Endothelial cell of umbilical vein (primary cell): ENCODE measurements at regions not wholly inside any gene's neighbourhood (a gene's known extent, or its start where the extent isn't known, plus 50 kb on each side); places are given as distances from the start of the nearest gene placed in this dataset.

ENCODE experiments used
- BruUV-seq: library from RNA; stranded (reverse); fragments of 400-500 nt; replicated peaks from 2 replicates; lab custom pipeline; 2021; lab: Mats Ljungman, UMichigan
- CTCF ChIA-PET: fragments of 300-600, 350-600 bp; sonication (Branson Sonifier 250); formaldehyde crosslinking; loops from one replicate; lab custom pipeline; 2021; ENCODE audit warnings: antibody characterized with exemption, inconsistent platforms; lab: Charles Lee
- POLR2A ChIA-PET: fragments of 300-600, 350-600 bp; sonication (Branson Sonifier 250); formaldehyde crosslinking; loops from one replicate; lab custom pipeline; 2021; ENCODE audit warnings: antibody characterized with exemption, inconsistent platforms; lab: Charles Lee
- DNase-seq: peaks from one replicate; pipeline ENCODE4 v3.0.0-alpha.2; 2011; ENCODE audit warnings: low read depth, low spot score
- FAIRE-seq: peaks from 2 replicates; lab custom pipeline; 2011; peaks lifted over from hg19 to GRCh38; lab: Jason Lieb, UNC
- H2AFZ ChIP-seq: 2 replicates; pipeline ENCODE4 v1.6.0; 2012; ENCODE audit warnings: low read depth, low read length, control low read depth, inconsistent platforms
- H3K27ac ChIP-seq: 2 replicates; pipeline ENCODE4 v1.5.1; 2011; ENCODE audit warnings: low read depth, mild to moderate bottlenecking, control low read depth, low read length, moderate library complexity; ENCODE audit not compliant: insufficient read depth
- H3K27me3 ChIP-seq, 2 experiments: 2 replicates each; pipeline versions ENCODE4 v1.6.0 to v1.6.1; 2011; ENCODE audit warnings: low read length in 2 of 2, mixed read lengths in 1 of 2; ENCODE audit not compliant: control insufficient read depth in 2 of 2, insufficient read depth in 2 of 2
- H3K36me3 ChIP-seq, 2 experiments: 2 replicates in 1 of 2; 3 replicates in 1 of 2; pipeline ENCODE4 v1.5.1; 2011; ENCODE audit warnings: low read length in 2 of 2, mild to moderate bottlenecking in 1 of 2, moderate library complexity in 1 of 2; ENCODE audit not compliant: control insufficient read depth in 2 of 2, insufficient read depth in 2 of 2; ENCODE audit errors: extremely low read depth in 1 of 2
- H3K4me1 ChIP-seq: 3 replicates; pipeline ENCODE4 v1.5.1; 2011; ENCODE audit warnings: mild to moderate bottlenecking, low read length; ENCODE audit not compliant: control insufficient read depth, insufficient read depth; ENCODE audit errors: extremely low read depth
- H3K4me2 ChIP-seq: 2 replicates; pipeline ENCODE4 v1.6.1; 2011; ENCODE audit warnings: low read length, control low read depth, mixed read lengths; ENCODE audit not compliant: insufficient read depth
- H3K4me3 ChIP-seq, 3 experiments: fragments of 200-600 bp in 1 of 3; sonication (generic), shearing (Covaris generic) in 1 of 3; replicated peaks in 1 of 3; 2 replicates each; pipeline ENCODE4 v1.5.1; 2011 to 2016; ENCODE audit warnings: control low read depth in 3 of 3, low read length in 3 of 3, mild to moderate bottlenecking in 2 of 3, inconsistent platforms in 1 of 3, low read depth in 1 of 3, moderate library complexity in 1 of 3; ENCODE audit not compliant: insufficient read depth in 1 of 3
- H3K79me2 ChIP-seq: 2 replicates; pipeline ENCODE4 v1.6.0; 2012; ENCODE audit warnings: low read length, inconsistent platforms; ENCODE audit not compliant: control insufficient read depth, insufficient read depth
- H3K9ac ChIP-seq: replicated peaks from 2 replicates; pipeline ENCODE3; 2011; ENCODE audit warnings: low read length, control low read depth; ENCODE audit not compliant: insufficient read depth; ENCODE audit errors: extremely low read depth
- H3K9me1 ChIP-seq: replicated peaks from 3 replicates; pipeline ENCODE4 v1.6.0; 2011; ENCODE audit warnings: mild to moderate bottlenecking, low read length; ENCODE audit not compliant: control insufficient read depth, insufficient read depth; ENCODE audit errors: extremely low read depth
- H3K9me3 ChIP-seq: replicated peaks from 2 replicates; pipeline ENCODE4 v1.5.1; 2012; ENCODE audit warnings: low read length, inconsistent platforms; ENCODE audit not compliant: control insufficient read depth, insufficient read depth
- H4K20me1 ChIP-seq: replicated peaks from 2 replicates; pipeline ENCODE3; 2011; ENCODE audit warnings: mild to moderate bottlenecking, low read length; ENCODE audit not compliant: control insufficient read depth, insufficient read depth; ENCODE audit errors: extremely low read depth
- CTCF ChIP-seq, 2 donors: IDR thresholded peaks; 1 replicate in 1 of 2; 2 replicates in 1 of 2; pipeline ENCODE4 v1.5.1; 2011; ENCODE audit warnings: low read length in 2 of 2, mild to moderate bottlenecking in 2 of 2, moderate library complexity in 2 of 2, control low read depth in 1 of 2, inconsistent platforms in 1 of 2, low read depth in 1 of 2; ENCODE audit not compliant: insufficient read depth in 1 of 2; ENCODE audit errors: extremely low read depth in 1 of 2
- EZH2 ChIP-seq: IDR thresholded peaks from 2 replicates; pipeline ENCODE4 v1.6.1; 2012; ENCODE audit warnings: borderline replicate concordance, low read depth, mild to moderate bottlenecking, moderate library complexity, low read length, inconsistent platforms; ENCODE audit not compliant: severe bottlenecking
- FOS ChIP-seq: IDR thresholded peaks from 2 replicates; pipeline ENCODE4 v1.6.1; 2011; ENCODE audit warnings: mild to moderate bottlenecking, low read length, moderate library complexity, borderline replicate concordance; ENCODE audit not compliant: insufficient read depth
- GATA2 ChIP-seq: IDR thresholded peaks from 2 replicates; pipeline ENCODE4 v1.7.0; 2011; ENCODE audit warnings: low read depth, mild to moderate bottlenecking, moderate library complexity, mixed read lengths, low read length; ENCODE audit not compliant: insufficient read length, insufficient read depth
- JUN ChIP-seq: IDR thresholded peaks from 2 replicates; pipeline ENCODE4 v1.6.1; 2011; ENCODE audit warnings: borderline replicate concordance, low read depth; ENCODE audit not compliant: insufficient read length, insufficient read depth
- MAX ChIP-seq: IDR thresholded peaks from 2 replicates; pipeline ENCODE4 v1.6.1; 2011; ENCODE audit not compliant: insufficient read depth, insufficient read length
- MYC ChIP-seq: IDR thresholded peaks from one replicate; pipeline ENCODE4 v1.6.1; 2011; ENCODE audit warnings: mild to moderate bottlenecking, low read depth, low read length
- POLR2A ChIP-seq: IDR thresholded peaks from 2 replicates; pipeline ENCODE4 v1.6.1; 2012; ENCODE audit warnings: low read depth, mild to moderate bottlenecking, control low read depth, low read length
- POLR2AphosphoS5 ChIP-seq: IDR thresholded peaks from 2 replicates; pipeline ENCODE4 v1.6.1; 2012; ENCODE audit warnings: low read depth, mild to moderate bottlenecking, control low read depth, low read length, moderate library complexity; ENCODE audit not compliant: insufficient read depth
- dilution Hi-C: fragments of 300-500 bp; cut with MboI; formaldehyde crosslinking; loops from one replicate; pipeline ENCODE4 v1.15.0; 2019; ENCODE audit warnings: low sequenced_read_pairs; ENCODE audit not compliant: extremely low pct_ligation_motif_present
- intact Hi-C: fragments of 100-400 bp; cut with micrococcal nuclease; formaldehyde crosslinking; loops from one replicate; pipeline ENCODE4 v1.10.0; 2022

- TF ChIP-seq EZH2 (no peak), MYC (no peak), POLR2A (no peak), POLR2AphosphoS5 (no peak), FOS (no peak), MAX (no peak), CTCF (IDR thresholded peaks at IDR 0.05; ENCODE audit: extremely low read depth in 1 of 2, insufficient read depth in 1 of 2, low read depth in 1 of 2, low read length in 2 of 2) (no peak), JUN (no peak), GATA2 (no peak)
- H3K27me3 ChIP-seq = no peaks in the 10 kb centered on the region
- dilution Hi-C loops (no loop called here), intact Hi-C loops (no loop called here)
- no peaks in the 10 kb centered on the region for H3K36me3 ChIP-seq
- FAIRE-seq (no peak), DNase-seq (no peak)
- CTCF ChIA-PET = interaction anchor here (0.7 to 1.6 kb wide), 2 partner anchors 20 to 152 kb away, joined by 3 read pairs; no protein-coding TSS in a partner anchor
- no peak overlapping the region for H3K4me2 ChIP-seq
- H3K27ac ChIP-seq = no peak overlapping the region
- no peaks in the 10 kb centered on the region for H3K79me2 ChIP-seq
- H3K9me1 ChIP-seq = no peaks in the 10 kb centered on the region
- BruUV-seq = no TSS peak
- POLR2A ChIA-PET = no interaction called here
- H3K9ac ChIP-seq = no peak overlapping the region
- H2AFZ ChIP-seq = no peak overlapping the region
- no peaks in the 10 kb centered on the region for H4K20me1 ChIP-seq
- H3K4me3 ChIP-seq = no peak overlapping the region
- no peaks in the 10 kb centered on the region for H3K9me3 ChIP-seq
- H3K4me1 ChIP-seq = no peaks in the 10 kb centered on the region
Measured at GRCh38 chr15:36117296-36117787, 462.1 kb upstream of the CDIN1 start.
